ENCODE measurements at regions not wholly inside any gene's neighbourhood (a gene's known extent, or its start where the extent isn't known, plus 50 kb on each side); places are given as distances from the start of the nearest gene placed in this dataset.
A peak's percentile ranks its signal among the peaks of the same experiment; 100 is the strongest.

DNA sequence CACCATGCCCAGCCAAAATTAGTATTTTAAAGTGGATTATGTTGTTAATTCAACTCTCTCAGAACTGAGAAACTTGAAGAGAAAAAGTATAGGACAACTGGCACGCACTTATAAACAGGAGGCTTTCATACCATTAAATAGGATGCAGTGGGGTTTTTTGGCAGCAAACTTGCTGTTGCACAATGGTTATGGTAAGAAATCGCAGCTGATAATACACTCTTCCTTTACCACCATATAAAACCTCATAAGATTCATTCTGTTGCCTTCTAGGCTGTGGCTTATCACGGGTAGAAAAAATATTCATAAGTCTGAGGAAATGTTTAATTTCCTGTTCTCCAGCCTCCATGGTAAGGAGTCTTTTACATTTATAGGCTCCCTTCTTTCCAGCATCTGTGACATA is 95.3 kb downstream of the TMCO5A start:
- no peaks in the 10 kb centered on the region for H3K27me3 ChIP-seq (ENCODE audit: low read length)
- H3K9me2 ChIP-seq (replicated peaks; ENCODE audit: low read length) = no peaks in the 10 kb centered on the region
- POLR2A ChIA-PET (ENCODE audit: unreplicated experiment) = no interaction called here
- no peak overlapping the region for H3K27ac ChIP-seq (ENCODE audit: low read length)
- no peaks in the 10 kb centered on the region for H3F3A ChIP-seq (ENCODE audit: low read length, unreplicated experiment)
- intact Hi-C loops (cut with micrococcal nuclease) = no loop called here
- no peak overlapping the region for H3K9ac ChIP-seq (ENCODE audit: low read length)
- CTCF ChIA-PET = no interaction called here
- TF ChIP-seq, protein P1, sequence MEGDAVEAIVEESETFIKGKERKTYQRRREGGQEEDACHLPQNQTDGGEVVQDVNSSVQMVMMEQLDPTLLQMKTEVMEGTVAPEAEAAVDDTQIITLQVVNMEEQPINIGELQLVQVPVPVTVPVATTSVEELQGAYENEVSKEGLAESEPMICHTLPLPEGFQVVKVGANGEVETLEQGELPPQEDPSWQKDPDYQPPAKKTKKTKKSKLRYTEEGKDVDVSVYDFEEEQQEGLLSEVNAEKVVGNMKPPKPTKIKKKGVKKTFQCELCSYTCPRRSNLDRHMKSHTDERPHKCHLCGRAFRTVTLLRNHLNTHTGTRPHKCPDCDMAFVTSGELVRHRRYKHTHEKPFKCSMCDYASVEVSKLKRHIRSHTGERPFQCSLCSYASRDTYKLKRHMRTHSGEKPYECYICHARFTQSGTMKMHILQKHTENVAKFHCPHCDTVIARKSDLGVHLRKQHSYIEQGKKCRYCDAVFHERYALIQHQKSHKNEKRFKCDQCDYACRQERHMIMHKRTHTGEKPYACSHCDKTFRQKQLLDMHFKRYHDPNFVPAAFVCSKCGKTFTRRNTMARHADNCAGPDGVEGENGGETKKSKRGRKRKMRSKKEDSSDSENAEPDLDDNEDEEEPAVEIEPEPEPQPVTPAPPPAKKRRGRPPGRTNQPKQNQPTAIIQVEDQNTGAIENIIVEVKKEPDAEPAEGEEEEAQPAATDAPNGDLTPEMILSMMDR (conservative IDR thresholded peaks at IDR 0.05; ENCODE audit: low read depth, low read length) = no peak
- TF ChIP-seq EZH2phosphoT487 (IDR thresholded peaks at IDR 0.05; ENCODE audit: borderline replicate concordance, low read length) (no peak), EZH2 (IDR thresholded peaks at IDR 0.05; ENCODE audit: low read length, unreplicated experiment) (no peak)
- H3K79me2 ChIP-seq (ENCODE audit: low read length) = no peaks in the 10 kb centered on the region
- H3K4me1 ChIP-seq (ENCODE audit: insufficient read depth, low read length) = peaks cover 6% of the 10 kb centered on the region
- DNase-seq (no peak), ATAC-seq (no peak)
- H3K4me2 ChIP-seq (ENCODE audit: low read length) = no peak overlapping the region
- no peaks in the 10 kb centered on the region for H4K20me1 ChIP-seq (ENCODE audit: low read length)
- H3K36me3 ChIP-seq (ENCODE audit: low read depth, low read length) = no peaks in the 10 kb centered on the region
- no TSS peak for BruUV-seq (replicated peaks)
- no peak overlapping the region for H2AFZ ChIP-seq (ENCODE audit: low read length)
- H3K9me3 ChIP-seq (ENCODE audit: low read length) = no peaks in the 10 kb centered on the region
- H3K4me3 ChIP-seq (ENCODE audit: low read length) = no peak overlapping the region

DNA sequence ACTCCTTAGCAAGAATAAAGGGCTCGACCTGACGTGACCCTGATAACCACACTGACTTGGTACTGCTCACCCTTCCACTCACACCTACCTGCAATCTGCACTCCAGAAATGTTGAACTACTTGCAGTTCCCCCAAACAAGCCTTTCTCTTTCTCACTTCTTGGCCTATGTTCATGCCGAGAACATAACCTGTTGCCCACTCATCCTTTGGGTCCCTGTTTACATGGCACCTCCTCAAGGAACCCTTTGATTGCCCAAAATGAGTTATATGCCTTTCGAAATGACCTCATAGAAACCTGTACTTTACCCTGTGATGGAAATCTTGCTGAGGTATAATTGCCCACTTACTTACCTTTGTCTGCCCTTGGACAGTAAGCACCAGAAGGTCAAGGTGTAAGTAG is 96.2 kb downstream of the TMCO5A start:
- H3K36me3 ChIP-seq (ENCODE audit: low read depth, low read length) = no peaks in the 10 kb centered on the region
- H3K9ac ChIP-seq (ENCODE audit: low read length) = no peak overlapping the region
- no peak for ATAC-seq
- BruUV-seq (replicated peaks) = no TSS peak
- no peaks in the 10 kb centered on the region for H3K79me2 ChIP-seq (ENCODE audit: low read length)
- intact Hi-C loops (cut with micrococcal nuclease) = no loop called here
- H2AFZ ChIP-seq (ENCODE audit: low read length) = no peak overlapping the region
- CTCF ChIA-PET = no interaction called here
- DNase-seq = no peak
- no peaks in the 10 kb centered on the region for H3F3A ChIP-seq (ENCODE audit: low read length, unreplicated experiment)
- no peaks in the 10 kb centered on the region for H3K9me3 ChIP-seq (ENCODE audit: low read length)
- H3K4me2 ChIP-seq (ENCODE audit: low read length) = no peak overlapping the region
- H3K4me1 ChIP-seq (ENCODE audit: insufficient read depth, low read length) = peaks cover 11% of the 10 kb centered on the region
- no peaks in the 10 kb centered on the region for H3K27me3 ChIP-seq (ENCODE audit: low read length)
- H4K20me1 ChIP-seq (ENCODE audit: low read length) = no peaks in the 10 kb centered on the region
- no peaks in the 10 kb centered on the region for H3K9me2 ChIP-seq (replicated peaks; ENCODE audit: low read length)
- no peak overlapping the region for H3K4me3 ChIP-seq (ENCODE audit: low read length)
- TF ChIP-seq, protein P1 (conservative IDR thresholded peaks at IDR 0.05; ENCODE audit: low read depth, low read length) = no peak
- TF ChIP-seq EZH2 (IDR thresholded peaks at IDR 0.05; ENCODE audit: low read length, unreplicated experiment) (no peak), EZH2phosphoT487 (IDR thresholded peaks at IDR 0.05; ENCODE audit: borderline replicate concordance, low read length) (no peak)
- no peak overlapping the region for H3K27ac ChIP-seq (ENCODE audit: low read length)
- POLR2A ChIA-PET (ENCODE audit: unreplicated experiment) = no interaction called here

DNA sequence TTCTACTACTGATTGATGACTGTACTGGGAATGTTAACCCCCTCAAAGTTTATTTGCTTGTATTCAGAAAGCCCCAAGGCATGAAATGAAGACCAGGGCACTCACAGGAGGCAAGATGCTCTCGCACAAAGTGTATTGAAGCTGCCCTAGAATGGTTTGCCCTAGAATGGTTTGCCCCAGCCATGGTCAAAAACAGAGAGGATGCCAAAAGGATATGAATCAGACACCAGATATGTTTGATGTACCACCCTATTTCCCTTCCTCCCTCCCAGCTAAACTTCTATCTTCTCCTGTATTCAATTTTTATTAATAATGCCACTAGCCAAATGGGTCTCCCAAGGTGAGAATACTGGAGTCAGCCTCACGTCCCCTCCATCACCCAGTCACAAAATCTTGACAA is 101.3 kb downstream of the TMCO5A start:
- no TSS peak for BruUV-seq (replicated peaks)
- Histone ChIP-seq H3K4me2 (ENCODE audit: low read length) (peak overlapping the region; percentile 12; the same call in 1 of the 2 replicates), H3K79me2 (ENCODE audit: low read length) (no peaks in the 10 kb centered on the region), H4K20me1 (ENCODE audit: low read length) (no peaks in the 10 kb centered on the region), H3K4me1 (ENCODE audit: insufficient read depth, low read length) (peaks cover 54% of the 10 kb centered on the region), H3K4me3 (ENCODE audit: low read length) (no peak overlapping the region), H3K9ac (ENCODE audit: low read length) (no peak overlapping the region), H3K9me3 (ENCODE audit: low read length) (no peaks in the 10 kb centered on the region), H3F3A (ENCODE audit: low read length, unreplicated experiment) (no peaks in the 10 kb centered on the region), H3K27me3 (ENCODE audit: low read length) (no peaks in the 10 kb centered on the region), H3K36me3 (ENCODE audit: low read depth, low read length) (no peaks in the 10 kb centered on the region), H3K27ac (ENCODE audit: low read length) (0 out of 2 replicates have a peak overlapping the region, but pooled peaks have one; percentile 4), H3K9me2 (replicated peaks; ENCODE audit: low read length) (no peaks in the 10 kb centered on the region), H2AFZ (ENCODE audit: low read length) (no peak overlapping the region)
- TF ChIP-seq EZH2 (IDR thresholded peaks at IDR 0.05; ENCODE audit: low read length, unreplicated experiment) (no peak), EZH2phosphoT487 (IDR thresholded peaks at IDR 0.05; ENCODE audit: borderline replicate concordance, low read length) (no peak)
- TF ChIP-seq, protein P1 (conservative IDR thresholded peaks at IDR 0.05; ENCODE audit: low read depth, low read length) = no peak
- DNase-seq = peak; percentile 65
- intact Hi-C loops (cut with micrococcal nuclease) = no loop called here
- ChIA-PET POLR2A (ENCODE audit: unreplicated experiment) (no interaction called here), CTCF (no interaction called here)
- ATAC-seq = peak; percentile 41
